ENCODE measurements at regions not wholly inside any gene's neighbourhood (a gene's known extent, or its start where the extent isn't known, plus 50 kb on each side); places are given as distances from the start of the nearest gene placed in this dataset.

DNA sequence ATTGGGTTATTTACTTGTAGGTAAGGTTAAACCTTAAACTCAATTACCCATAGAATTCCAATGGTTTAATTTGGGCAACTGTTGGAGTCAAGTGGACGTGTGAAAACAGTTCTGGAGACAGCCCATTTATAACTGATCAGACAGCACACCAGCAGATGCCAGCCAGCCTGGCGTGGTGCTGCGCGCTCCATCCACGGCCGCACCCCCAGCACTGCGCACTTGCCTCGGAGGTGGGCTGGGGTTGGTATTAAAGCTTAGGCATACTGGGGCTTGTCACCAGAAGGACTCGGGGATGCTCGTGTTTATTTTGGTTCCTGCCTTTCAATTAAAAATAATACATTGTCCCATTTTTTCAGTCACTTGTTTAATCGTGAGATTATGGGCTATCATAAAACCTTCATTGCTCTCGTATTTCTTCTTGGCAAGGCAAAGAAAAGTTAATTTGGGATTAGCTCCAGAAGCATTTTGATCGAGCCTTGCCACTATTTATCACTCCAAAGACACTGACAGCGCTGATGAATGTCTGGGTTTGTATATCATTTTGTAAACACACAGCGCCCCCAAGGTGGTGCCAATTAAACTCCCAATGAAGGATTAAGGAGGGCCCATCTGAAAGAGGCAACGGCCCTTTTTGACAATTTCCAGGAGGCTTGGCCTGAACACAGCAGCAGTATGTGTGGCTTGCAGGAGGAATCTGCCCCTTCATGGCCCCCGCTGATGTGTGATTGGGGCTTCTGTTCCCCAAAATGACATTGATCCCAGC, 204.5 kb upstream of the CXCL12 start:
- TF ChIP-seq TCF12 (IDR thresholded peaks at IDR 0.05; ENCODE audit: low read depth), result no peak
- TF ChIP-seq, protein P1, sequence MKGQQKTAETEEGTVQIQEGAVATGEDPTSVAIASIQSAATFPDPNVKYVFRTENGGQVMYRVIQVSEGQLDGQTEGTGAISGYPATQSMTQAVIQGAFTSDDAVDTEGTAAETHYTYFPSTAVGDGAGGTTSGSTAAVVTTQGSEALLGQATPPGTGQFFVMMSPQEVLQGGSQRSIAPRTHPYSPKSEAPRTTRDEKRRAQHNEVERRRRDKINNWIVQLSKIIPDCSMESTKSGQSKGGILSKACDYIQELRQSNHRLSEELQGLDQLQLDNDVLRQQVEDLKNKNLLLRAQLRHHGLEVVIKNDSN (IDR thresholded peaks at IDR 0.05), result no peak
- TF ChIP-seq YY1 (IDR thresholded peaks at IDR 0.05; ENCODE audit: low read depth), result no peak
- no peak for TF ChIP-seq FOXM1 (IDR thresholded peaks at IDR 0.05; ENCODE audit: borderline replicate concordance, low read depth)
- no peak for TF ChIP-seq TEAD4 (IDR thresholded peaks at IDR 0.05)
- TF ChIP-seq CEBPB (IDR thresholded peaks at IDR 0.05), result no peak
- TF ChIP-seq CREB1 (IDR thresholded peaks at IDR 0.05; ENCODE audit: low read depth), result no peak
- TF ChIP-seq, protein P2, sequence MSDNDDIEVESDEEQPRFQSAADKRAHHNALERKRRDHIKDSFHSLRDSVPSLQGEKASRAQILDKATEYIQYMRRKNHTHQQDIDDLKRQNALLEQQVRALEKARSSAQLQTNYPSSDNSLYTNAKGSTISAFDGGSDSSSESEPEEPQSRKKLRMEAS (IDR thresholded peaks at IDR 0.05), result no peak
- TF ChIP-seq EGR1 (IDR thresholded peaks at IDR 0.05), result no peak
- TF ChIP-seq ZBTB7A (IDR thresholded peaks at IDR 0.05; ENCODE audit: low read depth), result no peak
- no peak for TF ChIP-seq RAD21 (IDR thresholded peaks at IDR 0.05; ENCODE audit: low read depth)

DNA sequence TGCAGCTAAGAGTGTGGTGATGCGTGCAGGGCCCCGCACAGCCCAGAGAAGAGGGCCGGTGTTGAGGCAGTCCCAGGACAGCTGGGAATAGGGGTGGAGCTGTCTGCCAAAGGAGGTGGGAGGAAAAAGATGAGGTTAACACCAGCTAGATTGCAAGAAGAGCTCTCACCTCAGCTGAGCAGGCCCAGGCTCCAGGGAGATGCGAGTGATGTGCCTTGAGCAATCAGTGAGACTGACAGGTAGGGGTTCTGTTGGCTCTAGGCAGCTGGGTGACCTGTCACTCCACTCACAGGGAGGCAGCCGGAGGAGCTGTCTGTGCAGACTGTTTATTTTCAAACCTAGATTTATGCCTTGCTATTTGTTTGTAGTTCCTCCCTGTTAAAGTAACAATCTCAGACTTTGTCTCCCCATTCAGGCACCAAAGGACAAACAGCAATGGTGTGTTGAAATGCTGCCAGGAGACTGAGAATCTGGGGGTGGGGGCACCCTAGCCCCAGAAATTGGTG, 205.1 kb upstream of the CXCL12 start:
- TF ChIP-seq CREB1 (IDR thresholded peaks at IDR 0.05; ENCODE audit: low read depth), result no peak
- TF ChIP-seq, protein P3, sequence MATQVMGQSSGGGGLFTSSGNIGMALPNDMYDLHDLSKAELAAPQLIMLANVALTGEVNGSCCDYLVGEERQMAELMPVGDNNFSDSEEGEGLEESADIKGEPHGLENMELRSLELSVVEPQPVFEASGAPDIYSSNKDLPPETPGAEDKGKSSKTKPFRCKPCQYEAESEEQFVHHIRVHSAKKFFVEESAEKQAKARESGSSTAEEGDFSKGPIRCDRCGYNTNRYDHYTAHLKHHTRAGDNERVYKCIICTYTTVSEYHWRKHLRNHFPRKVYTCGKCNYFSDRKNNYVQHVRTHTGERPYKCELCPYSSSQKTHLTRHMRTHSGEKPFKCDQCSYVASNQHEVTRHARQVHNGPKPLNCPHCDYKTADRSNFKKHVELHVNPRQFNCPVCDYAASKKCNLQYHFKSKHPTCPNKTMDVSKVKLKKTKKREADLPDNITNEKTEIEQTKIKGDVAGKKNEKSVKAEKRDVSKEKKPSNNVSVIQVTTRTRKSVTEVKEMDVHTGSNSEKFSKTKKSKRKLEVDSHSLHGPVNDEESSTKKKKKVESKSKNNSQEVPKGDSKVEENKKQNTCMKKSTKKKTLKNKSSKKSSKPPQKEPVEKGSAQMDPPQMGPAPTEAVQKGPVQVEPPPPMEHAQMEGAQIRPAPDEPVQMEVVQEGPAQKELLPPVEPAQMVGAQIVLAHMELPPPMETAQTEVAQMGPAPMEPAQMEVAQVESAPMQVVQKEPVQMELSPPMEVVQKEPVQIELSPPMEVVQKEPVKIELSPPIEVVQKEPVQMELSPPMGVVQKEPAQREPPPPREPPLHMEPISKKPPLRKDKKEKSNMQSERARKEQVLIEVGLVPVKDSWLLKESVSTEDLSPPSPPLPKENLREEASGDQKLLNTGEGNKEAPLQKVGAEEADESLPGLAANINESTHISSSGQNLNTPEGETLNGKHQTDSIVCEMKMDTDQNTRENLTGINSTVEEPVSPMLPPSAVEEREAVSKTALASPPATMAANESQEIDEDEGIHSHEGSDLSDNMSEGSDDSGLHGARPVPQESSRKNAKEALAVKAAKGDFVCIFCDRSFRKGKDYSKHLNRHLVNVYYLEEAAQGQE (IDR thresholded peaks at IDR 0.05; ENCODE audit: low read depth), result no peak
- no peak for TF ChIP-seq FOXM1 (IDR thresholded peaks at IDR 0.05; ENCODE audit: borderline replicate concordance, low read depth)
- TF ChIP-seq YY1 (IDR thresholded peaks at IDR 0.05; ENCODE audit: low read depth), result no peak
- no peak for TF ChIP-seq EGR1 (IDR thresholded peaks at IDR 0.05)

DNA sequence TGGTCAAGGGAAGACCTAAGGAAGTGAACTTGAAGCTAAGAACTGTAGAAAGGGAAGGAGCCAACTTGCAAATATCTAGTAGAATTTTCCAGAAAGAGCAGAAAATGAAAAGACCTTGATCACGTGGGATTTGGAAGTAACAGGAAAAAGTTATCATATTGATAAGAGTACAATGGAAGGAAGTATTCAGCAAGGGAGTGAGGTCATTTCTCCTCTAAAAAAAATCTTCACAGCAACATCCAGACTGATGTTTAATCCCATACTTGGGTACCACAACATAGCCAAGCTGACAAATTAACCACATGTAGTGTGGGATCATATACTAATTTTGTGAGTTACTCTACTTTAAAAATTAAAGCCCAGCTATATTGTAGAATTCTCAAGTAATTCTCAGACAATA, 207.0 kb upstream of the CXCL12 start:
- TF ChIP-seq EGR1 (IDR thresholded peaks at IDR 0.05) (no peak), ZBTB7A (IDR thresholded peaks at IDR 0.05; ENCODE audit: low read depth) (no peak), RAD21 (IDR thresholded peaks at IDR 0.05; ENCODE audit: low read depth) (no peak), EP300 (IDR thresholded peaks at IDR 0.05; ENCODE audit: borderline replicate concordance) (no peak), CREB1 (IDR thresholded peaks at IDR 0.05; ENCODE audit: low read depth) (no peak), CEBPB (IDR thresholded peaks at IDR 0.05) (no peak)
- TF ChIP-seq, protein P1 (IDR thresholded peaks at IDR 0.05), result no peak
- TF ChIP-seq, protein P3 (IDR thresholded peaks at IDR 0.05; ENCODE audit: low read depth), result no peak
- TF ChIP-seq, protein P2 (IDR thresholded peaks at IDR 0.05), result no peak

DNA sequence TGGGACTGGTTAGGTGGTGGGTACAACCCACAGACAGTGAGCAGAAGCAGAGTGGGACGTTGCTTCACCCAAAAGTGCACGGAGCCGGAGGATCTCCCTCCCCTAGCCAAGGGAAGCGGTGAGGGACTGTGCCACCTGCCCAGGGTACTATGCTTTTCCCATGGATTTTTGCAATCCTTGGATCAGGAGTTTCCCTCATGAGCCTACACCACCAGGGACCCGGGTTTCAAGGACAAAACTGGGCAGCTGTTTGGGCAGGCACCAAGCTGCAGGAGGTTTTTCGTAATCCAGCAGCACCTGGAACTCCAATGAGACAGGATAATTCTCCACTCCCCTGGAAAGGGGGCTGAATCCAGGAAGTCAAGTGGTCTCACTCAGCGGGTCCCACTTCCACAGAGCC, 209.1 kb upstream of the CXCL12 start:
- TF ChIP-seq RAD21 (IDR thresholded peaks at IDR 0.05; ENCODE audit: low read depth), result no peak
- no peak for TF ChIP-seq EGR1 (IDR thresholded peaks at IDR 0.05)
- TF ChIP-seq, protein P3 (IDR thresholded peaks at IDR 0.05; ENCODE audit: low read depth), result no peak
- TF ChIP-seq TEAD4 (IDR thresholded peaks at IDR 0.05), result no peak
- TF ChIP-seq TCF12 (IDR thresholded peaks at IDR 0.05; ENCODE audit: low read depth), result no peak
- TF ChIP-seq ZBTB7A (IDR thresholded peaks at IDR 0.05; ENCODE audit: low read depth), result no peak
- TF ChIP-seq EP300 (IDR thresholded peaks at IDR 0.05; ENCODE audit: borderline replicate concordance), result no peak
- TF ChIP-seq CREB1 (IDR thresholded peaks at IDR 0.05; ENCODE audit: low read depth), result no peak
- no peak for TF ChIP-seq NFIC (IDR thresholded peaks at IDR 0.05)

DNA sequence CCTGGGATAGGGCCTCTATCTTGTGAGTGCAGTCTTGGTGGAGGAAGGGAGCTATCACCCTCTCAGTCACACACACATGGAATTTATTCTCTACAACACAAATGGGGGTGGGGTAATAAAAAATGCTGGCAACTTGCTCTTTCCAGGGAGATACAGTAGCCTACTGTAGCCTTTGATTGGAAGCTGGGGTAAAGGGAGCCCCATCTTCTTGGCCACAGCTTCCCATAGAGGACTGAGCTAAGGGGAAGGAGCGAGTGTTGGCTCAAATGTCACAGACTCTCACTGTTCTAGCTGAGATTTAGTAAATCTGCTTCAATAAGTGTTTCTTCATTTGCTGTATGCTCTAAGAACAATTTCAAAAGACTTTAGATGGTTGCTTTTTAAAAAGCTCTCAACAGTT, 222.2 kb upstream of the CXCL12 start:
- TF ChIP-seq NFIC (IDR thresholded peaks at IDR 0.05) (no peak), CREB1 (IDR thresholded peaks at IDR 0.05; ENCODE audit: low read depth) (no peak), FOXM1 (IDR thresholded peaks at IDR 0.05; ENCODE audit: borderline replicate concordance, low read depth) (no peak), EGR1 (IDR thresholded peaks at IDR 0.05) (no peak), EP300 (IDR thresholded peaks at IDR 0.05; ENCODE audit: borderline replicate concordance) (no peak)
